ENCODE measurements at regions not wholly inside any gene's neighbourhood (a gene's known extent, or its start where the extent isn't known, plus 50 kb on each side); places are given as distances from the start of the nearest gene placed in this dataset.

DNA sequence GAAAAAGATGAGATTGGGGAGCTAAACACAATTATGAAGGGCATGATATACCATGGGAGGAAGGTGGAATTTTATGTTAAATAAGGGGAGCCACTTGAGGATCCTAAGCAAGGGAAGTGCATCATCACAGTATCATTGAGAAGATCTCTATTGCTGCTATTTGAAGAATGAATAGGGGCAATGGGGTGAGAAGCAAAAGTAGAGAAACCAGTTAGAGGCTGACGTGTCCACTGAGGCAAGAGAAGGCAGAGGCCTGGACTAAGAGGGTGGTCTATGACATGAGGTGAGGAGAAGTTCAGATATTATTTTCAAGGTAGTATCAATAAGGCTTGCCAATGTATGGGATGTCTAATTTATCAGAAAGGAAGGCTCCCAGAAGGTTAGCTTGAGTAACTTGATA, 111.6 kb downstream of the TENT5A start:
- TF ChIP-seq, protein P1, sequence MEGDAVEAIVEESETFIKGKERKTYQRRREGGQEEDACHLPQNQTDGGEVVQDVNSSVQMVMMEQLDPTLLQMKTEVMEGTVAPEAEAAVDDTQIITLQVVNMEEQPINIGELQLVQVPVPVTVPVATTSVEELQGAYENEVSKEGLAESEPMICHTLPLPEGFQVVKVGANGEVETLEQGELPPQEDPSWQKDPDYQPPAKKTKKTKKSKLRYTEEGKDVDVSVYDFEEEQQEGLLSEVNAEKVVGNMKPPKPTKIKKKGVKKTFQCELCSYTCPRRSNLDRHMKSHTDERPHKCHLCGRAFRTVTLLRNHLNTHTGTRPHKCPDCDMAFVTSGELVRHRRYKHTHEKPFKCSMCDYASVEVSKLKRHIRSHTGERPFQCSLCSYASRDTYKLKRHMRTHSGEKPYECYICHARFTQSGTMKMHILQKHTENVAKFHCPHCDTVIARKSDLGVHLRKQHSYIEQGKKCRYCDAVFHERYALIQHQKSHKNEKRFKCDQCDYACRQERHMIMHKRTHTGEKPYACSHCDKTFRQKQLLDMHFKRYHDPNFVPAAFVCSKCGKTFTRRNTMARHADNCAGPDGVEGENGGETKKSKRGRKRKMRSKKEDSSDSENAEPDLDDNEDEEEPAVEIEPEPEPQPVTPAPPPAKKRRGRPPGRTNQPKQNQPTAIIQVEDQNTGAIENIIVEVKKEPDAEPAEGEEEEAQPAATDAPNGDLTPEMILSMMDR (conservative IDR thresholded peaks at IDR 0.05; ENCODE audit: low read depth in 2 of 2): no peak
- no peak for TF ChIP-seq POLR2AphosphoS5 (IDR thresholded peaks at IDR 0.05; ENCODE audit: low read depth)
- TF ChIP-seq EZH2 (IDR thresholded peaks at IDR 0.05; ENCODE audit: low read depth, unreplicated experiment): no peak
- no peak for TF ChIP-seq STAT1 (IDR thresholded peaks at IDR 0.05; ENCODE audit: unreplicated experiment)
- TF ChIP-seq CREB1 (CRISPR knock-in tag; IDR thresholded peaks at IDR 0.05; ENCODE audit: low read depth): no peak
- no peak for TF ChIP-seq ETS1 (IDR thresholded peaks at IDR 0.05)
- no peak for TF ChIP-seq REST (IDR thresholded peaks at IDR 0.05; ENCODE audit: unreplicated experiment)

Measured in GM23338 (cell line).